ENCODE measurements at regions not wholly inside any gene's neighbourhood (a gene's known extent, or its start where the extent isn't known, plus 50 kb on each side); places are given as distances from the start of the nearest gene placed in this dataset.

- DNase-seq: no peak
These were observed 88.9 kb upstream of the SEC61G start for GRCh38 chr7:54847921-54848320.

- DNase-seq: no peak
These were observed 97.8 kb upstream of the SEC61G start for GRCh38 chr7:54856856-54857255.

GRCh38 chr7:54857294-54857693 is 98.3 kb upstream of the SEC61G start:
- DNase-seq: no peak

GRCh38 chr7:54858008-54858692 is 99.1 kb upstream of the SEC61G start:
- no peak for DNase-seq

GRCh38 chr7:54859066-54859465 is 100.1 kb upstream of the SEC61G start:
- DNase-seq: no peak

- no peak for DNase-seq
These were observed 100.5 kb upstream of the SEC61G start for GRCh38 chr7:54859545-54859944.

- no peak for DNase-seq
These were observed 101.2 kb upstream of the SEC61G start for GRCh38 chr7:54860003-54860775.

- DNase-seq: no peak
These were observed 101.8 kb upstream of the SEC61G start for GRCh38 chr7:54860843-54861242.

- DNase-seq: no peak
These were observed 105.7 kb upstream of the SEC61G start for GRCh38 chr7:54864663-54865062.

GRCh38 chr7:54869523-54869922 is 110.5 kb upstream of the SEC61G start:
- DNase-seq: no peak

- DNase-seq: no peak
These were observed 115.8 kb upstream of the SEC61G start for GRCh38 chr7:54874804-54875203.

GRCh38 chr7:54877683-54878082 is 118.7 kb upstream of the SEC61G start:
- DNase-seq: no peak

- no peak for DNase-seq
These were observed 119.3 kb upstream of the SEC61G start for GRCh38 chr7:54878339-54878738.

GRCh38 chr7:54879776-54880175 is 120.8 kb upstream of the SEC61G start:
- no peak for DNase-seq

- DNase-seq: no peak
These were observed 121.4 kb upstream of the SEC61G start for GRCh38 chr7:54880326-54880989.

- DNase-seq: no peak
These were observed 123.0 kb upstream of the SEC61G start for GRCh38 chr7:54881816-54882520.

GRCh38 chr7:54882694-54883093 is 123.7 kb upstream of the SEC61G start:
- DNase-seq: no peak

GRCh38 chr7:54883576-54883975 is 124.6 kb upstream of the SEC61G start:
- DNase-seq: no peak

GRCh38 chr7:54885285-54885684 is 126.3 kb upstream of the SEC61G start:
- no peak for DNase-seq

GRCh38 chr7:54888067-54888733 is 129.2 kb upstream of the SEC61G start:
- DNase-seq: no peak

GRCh38 chr7:54888734-54889082 is 129.7 kb upstream of the SEC61G start:
- DNase-seq: no peak

- no peak for DNase-seq
These were observed 120.9 kb upstream of the EGFR start for GRCh38 chr7:54897891-54898290.
